ENCODE measurements at regions not wholly inside any gene's neighbourhood (a gene's known extent, or its start where the extent isn't known, plus 50 kb on each side); places are given as distances from the start of the nearest gene placed in this dataset.

GRCh38 chr4:189822326-189822725 lies 118.3 kb upstream of the FRG1 start:
- DNase-seq, result no peak
- TF ChIP-seq CTCF (IDR thresholded peaks at IDR 0.05), result no peak
- TF ChIP-seq POLR2AphosphoS5 (IDR thresholded peaks at IDR 0.05), result no peak
- no peak for TF ChIP-seq EP300 (IDR thresholded peaks at IDR 0.05)
- no peak for TF ChIP-seq POLR2A (IDR thresholded peaks at IDR 0.05)
- Histone ChIP-seq H3K36me3 (no peaks in the 10 kb centered on the region), H3K4me1 (no peaks in the 10 kb centered on the region), H3K4me3 (no peak overlapping the region), H3K9me3 (peaks cover 0 to 1% (median 0%) of the 10 kb centered on the region in 4 donors), H3K27me3 (no peaks in the 10 kb centered on the region), H3K27ac (no peak overlapping the region)
- 68 to 90% methylated on average over 3 of the region's 3 CpGs for WGBS, 2 donors
- intact Hi-C loops (cut with DNase I), result no loop called here

- H3K27me3 ChIP-seq, result no peaks in the 10 kb centered on the region
- no peaks in the 10 kb centered on the region for H3K4me1 ChIP-seq
- H3K4me3 ChIP-seq, result no peak overlapping the region
- H3K36me3 ChIP-seq, result no peaks in the 10 kb centered on the region
- 78 to 83% methylated on average over 3 of the region's 3 CpGs for WGBS, 2 donors
- intact Hi-C loops (cut with DNase I), result no loop called here
- no peak overlapping the region for H3K27ac ChIP-seq
- H3K9me3 ChIP-seq, result no peaks in the 10 kb centered on the region
- no peak for DNase-seq
- no peak for TF ChIP-seq POLR2A (IDR thresholded peaks at IDR 0.05)
- no peak for TF ChIP-seq POLR2AphosphoS5 (IDR thresholded peaks at IDR 0.05)
- no peak for TF ChIP-seq EP300 (IDR thresholded peaks at IDR 0.05)
- TF ChIP-seq CTCF (IDR thresholded peaks at IDR 0.05), result no peak
These were observed 117.1 kb upstream of the FRG1 start for GRCh38 chr4:189823591-189823990.

GRCh38 chr4:189825466-189825865 lies 115.2 kb upstream of the FRG1 start:
- Histone ChIP-seq H3K9me3 (no peaks in the 10 kb centered on the region), H3K4me1 (no peaks in the 10 kb centered on the region), H3K36me3 (no peaks in the 10 kb centered on the region), H3K27ac (no peak overlapping the region), H3K27me3 (no peaks in the 10 kb centered on the region), H3K4me3 (no peak overlapping the region)
- TF ChIP-seq POLR2AphosphoS5 (IDR thresholded peaks at IDR 0.05) (no peak), POLR2A (IDR thresholded peaks at IDR 0.05) (no peak), CTCF (IDR thresholded peaks at IDR 0.05) (no peak), EP300 (IDR thresholded peaks at IDR 0.05) (no peak)
- WGBS, 2 donors, result 84 to 92% methylated on average over 4 of the region's 4 CpGs
- intact Hi-C loops (cut with DNase I), result no loop called here
- DNase-seq, result no peak

GRCh38 chr4:189826657-189827056 lies 114.0 kb upstream of the FRG1 start:
- Histone ChIP-seq H3K9me3 (no peaks in the 10 kb centered on the region), H3K27me3 (no peaks in the 10 kb centered on the region), H3K4me3 (no peak overlapping the region), H3K36me3 (no peaks in the 10 kb centered on the region), H3K4me1 (no peaks in the 10 kb centered on the region), H3K27ac (no peak overlapping the region)
- TF ChIP-seq CTCF (IDR thresholded peaks at IDR 0.05) (no peak), POLR2A (IDR thresholded peaks at IDR 0.05) (no peak), EP300 (IDR thresholded peaks at IDR 0.05) (no peak), POLR2AphosphoS5 (IDR thresholded peaks at IDR 0.05) (no peak)
- no peak for DNase-seq
- intact Hi-C loops (cut with DNase I), result no loop called here
- WGBS, 2 donors, result 66 to 70% methylated on average over 4 of the region's 4 CpGs

GRCh38 chr4:189828081-189828697 lies 112.5 kb upstream of the FRG1 start:
- intact Hi-C loops (cut with DNase I), result no loop called here
- Histone ChIP-seq H3K9me3 (no peaks in the 10 kb centered on the region), H3K27me3 (no peaks in the 10 kb centered on the region), H3K4me1 (no peaks in the 10 kb centered on the region), H3K4me3 (no peak overlapping the region), H3K36me3 (no peaks in the 10 kb centered on the region), H3K27ac (no peak overlapping the region)
- TF ChIP-seq CTCF (IDR thresholded peaks at IDR 0.05), result no peak
- TF ChIP-seq POLR2AphosphoS5 (IDR thresholded peaks at IDR 0.05), result no peak
- no peak for DNase-seq
- 54 to 68% methylated on average over 7 of the region's 7 CpGs for WGBS, 2 donors
